HG03378 (cell line): ENCODE measurements at regions not wholly inside any gene's neighbourhood (a gene's known extent, or its start where the extent isn't known, plus 50 kb on each side); places are given as distances from the start of the nearest gene placed in this dataset.
"Not testable (repeated sequence)": the region's sequence is repeated elsewhere in the genome, so short reads cannot be mapped to it uniquely, and the experiment has no call there.

Experiments
- ATAC-seq: cut with Tn5 transposase; IDR thresholded peaks from one replicate; pipeline ENCODE4 v1.9.1; 2021; ENCODE audit warnings: mild to moderate bottlenecking, moderate library complexity; ENCODE audit not compliant: unreplicated experiment

DNA sequence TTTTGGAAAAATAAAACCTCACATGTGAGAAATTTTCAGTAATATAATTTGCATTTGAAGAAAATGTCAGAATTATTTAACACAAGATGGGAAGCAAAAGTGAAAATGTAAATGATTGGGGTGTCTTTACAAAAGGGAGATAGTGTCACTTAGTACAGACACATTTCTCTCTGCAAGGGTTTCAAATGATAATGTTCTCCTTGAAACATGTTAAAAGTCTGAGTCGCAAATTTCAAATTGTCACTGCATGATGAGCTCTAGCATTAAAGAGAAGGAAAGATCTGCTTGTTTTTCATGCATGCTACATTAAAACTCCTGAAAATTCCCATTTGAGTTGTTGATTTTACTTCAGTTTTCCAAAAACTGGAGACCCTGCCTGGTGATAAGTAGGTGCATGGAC, 122.0 kb upstream of the LDB2 start:
- no peak for ATAC-seq

DNA sequence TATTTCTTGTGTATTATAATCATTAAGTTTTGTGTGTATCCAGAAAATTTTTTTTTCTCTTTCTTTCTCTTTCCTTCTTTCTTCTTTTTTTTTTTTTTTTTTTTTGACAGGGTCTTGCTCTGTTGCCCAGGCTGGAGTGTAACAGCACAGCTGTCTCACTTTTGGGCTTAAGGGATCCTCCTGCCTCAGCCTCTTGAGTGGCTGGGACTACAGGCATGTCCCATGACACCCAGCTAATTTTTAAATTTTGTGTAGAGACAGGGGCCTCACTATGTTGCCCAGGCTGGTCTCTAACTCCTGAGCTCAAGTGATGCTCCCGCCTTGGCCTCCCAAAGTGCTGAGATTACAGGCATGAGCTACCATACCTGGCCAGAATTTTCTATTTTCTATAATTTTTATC, 120.2 kb upstream of the LDB2 start:
- ATAC-seq: not testable (repeated sequence)

DNA sequence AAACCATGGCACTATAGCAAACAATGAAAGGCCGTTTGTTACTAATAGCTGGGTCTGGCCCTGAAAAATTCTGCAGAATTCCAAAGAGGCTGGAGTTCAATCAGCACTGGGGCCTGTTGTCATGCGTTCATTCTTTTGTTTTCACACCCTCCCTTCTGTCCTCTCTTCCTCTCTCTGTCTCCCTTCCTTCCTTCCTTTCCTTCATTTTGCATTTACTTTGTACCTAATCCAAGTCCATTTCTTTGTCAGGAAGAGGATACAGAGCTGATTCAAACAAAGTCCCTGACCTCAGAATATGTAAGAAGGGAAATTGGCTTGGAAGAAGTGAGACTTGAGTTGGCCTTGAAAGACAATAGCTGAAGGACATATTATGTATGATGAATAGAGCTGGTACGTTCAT, 119.6 kb upstream of the LDB2 start:
- no peak for ATAC-seq

DNA sequence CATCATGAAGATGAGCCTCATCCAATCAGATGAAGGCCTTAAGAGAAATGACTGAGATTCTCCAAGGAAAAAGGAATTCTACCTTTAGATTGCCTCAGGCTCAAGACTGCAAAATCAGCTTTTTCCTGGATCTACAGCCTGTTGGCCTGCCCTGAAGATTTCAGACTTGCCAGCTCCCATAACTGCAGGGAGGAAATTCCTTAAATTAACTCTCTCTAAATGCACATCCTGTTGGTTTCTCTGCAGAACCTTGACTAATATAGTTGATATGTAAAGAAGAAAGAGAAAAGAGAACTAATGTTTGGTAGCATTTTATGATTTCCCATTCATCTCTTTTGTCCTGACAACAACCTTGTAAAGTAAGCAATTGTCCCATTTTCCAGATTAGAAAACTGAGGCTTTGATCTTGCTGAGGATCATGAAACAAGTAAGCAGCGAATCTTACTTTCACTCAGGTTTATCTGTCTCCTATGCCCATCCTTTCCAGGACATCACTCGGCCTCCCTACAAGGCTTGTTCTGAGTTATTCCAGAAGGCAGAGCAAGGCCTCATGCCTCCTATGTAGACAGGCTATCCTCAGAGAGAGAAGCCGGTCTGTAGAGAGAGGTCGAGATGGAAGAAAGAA, 115.0 kb upstream of the LDB2 start:
- no peak for ATAC-seq

DNA sequence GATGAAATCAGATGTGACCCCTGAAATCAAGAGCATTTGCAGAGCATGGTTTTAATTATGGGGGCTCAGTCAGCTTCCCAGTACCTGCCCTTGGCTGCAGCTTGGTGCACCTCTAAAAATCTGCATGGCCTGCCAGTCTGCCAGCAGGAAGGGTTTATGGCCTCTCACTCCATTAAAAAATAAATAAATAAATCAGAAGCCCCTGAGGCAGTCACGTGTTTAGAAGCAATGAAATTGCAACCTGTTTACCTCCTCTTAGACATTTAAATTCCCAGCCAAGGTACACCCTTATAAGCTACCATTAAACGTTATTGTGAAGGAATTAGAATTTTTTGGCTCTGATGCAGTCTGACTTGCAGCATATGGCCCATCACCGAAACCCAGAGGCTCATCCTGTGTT, 114.0 kb upstream of the LDB2 start:
- no peak for ATAC-seq

DNA sequence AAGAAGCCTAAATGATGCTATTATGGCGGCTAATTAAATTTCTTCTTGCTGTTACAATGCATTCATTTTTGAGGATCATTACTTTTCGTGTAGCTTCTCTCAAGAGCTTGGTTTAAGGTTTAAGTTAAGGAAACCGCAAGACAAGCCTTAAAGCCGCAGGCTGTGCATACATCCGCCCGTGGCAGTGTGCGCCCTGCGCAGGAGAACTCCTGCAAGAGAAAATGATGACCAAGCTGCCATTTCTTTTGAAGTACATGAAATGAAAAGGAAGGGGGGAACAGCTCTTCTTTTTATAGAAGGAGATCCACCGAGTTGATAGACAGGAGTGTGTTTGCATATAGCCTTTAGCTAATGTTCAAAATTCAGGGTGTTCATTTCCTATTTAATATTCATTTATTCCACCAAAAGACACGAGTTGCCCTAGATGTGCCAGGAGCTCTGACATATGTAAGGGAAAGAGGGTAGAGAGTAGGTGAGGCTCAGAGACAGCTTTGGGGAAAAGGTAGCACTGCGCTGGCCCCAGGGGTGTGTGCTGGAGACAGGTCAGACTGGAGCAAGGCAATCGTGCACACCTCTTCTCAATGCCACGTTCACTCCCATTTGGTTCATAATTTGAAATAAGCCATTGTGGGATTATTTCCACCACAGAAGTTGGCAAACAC, 112.1 kb upstream of the LDB2 start:
- no peak for ATAC-seq

DNA sequence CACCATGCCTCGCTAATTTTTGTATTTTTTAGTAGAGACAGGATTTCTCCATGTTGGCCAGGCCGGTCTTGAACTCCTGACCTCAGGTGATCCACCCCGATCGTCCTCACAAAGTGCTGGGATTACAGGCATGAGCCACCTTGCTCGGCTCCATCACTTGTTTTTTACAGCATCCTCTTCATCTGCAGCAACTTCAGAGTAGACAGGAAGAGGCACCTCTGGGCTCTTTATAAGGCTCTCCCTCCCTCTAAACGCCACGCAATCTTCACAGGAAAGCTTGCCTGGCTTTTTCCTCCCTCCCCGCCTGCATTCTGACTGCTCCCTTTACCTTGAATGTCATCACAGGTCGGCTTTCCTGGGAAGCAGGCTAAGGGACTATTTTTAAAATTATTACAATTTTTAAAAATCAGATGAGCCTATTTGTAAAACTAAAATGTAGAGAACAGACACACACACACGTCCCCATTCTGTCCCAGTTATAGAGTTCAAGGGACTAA, 111.5 kb upstream of the LDB2 start:
- no peak for ATAC-seq

DNA sequence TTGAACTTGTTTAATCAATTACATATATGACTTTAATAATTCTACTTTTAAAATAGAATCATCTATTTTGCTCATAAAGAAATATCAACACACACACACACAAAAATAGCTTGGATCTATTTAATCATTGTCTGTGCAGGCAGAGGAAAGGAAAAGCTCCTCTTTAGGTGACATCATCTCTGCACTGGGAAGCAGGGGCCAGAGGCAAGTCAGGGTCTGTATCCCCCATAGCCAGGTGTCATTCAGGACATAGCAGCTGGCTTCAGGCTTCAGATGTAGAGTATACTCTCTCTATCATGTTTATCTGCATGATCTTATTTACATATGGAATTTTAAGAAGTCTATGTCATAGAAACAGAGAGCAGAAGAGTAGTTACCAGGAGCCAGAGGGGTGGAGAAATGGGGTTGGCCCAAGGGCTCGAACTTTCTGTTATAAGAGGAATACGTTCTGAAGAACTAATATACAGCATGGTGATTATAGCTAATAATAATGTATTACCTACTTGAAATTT, 110.4 kb upstream of the LDB2 start:
- no peak for ATAC-seq

DNA sequence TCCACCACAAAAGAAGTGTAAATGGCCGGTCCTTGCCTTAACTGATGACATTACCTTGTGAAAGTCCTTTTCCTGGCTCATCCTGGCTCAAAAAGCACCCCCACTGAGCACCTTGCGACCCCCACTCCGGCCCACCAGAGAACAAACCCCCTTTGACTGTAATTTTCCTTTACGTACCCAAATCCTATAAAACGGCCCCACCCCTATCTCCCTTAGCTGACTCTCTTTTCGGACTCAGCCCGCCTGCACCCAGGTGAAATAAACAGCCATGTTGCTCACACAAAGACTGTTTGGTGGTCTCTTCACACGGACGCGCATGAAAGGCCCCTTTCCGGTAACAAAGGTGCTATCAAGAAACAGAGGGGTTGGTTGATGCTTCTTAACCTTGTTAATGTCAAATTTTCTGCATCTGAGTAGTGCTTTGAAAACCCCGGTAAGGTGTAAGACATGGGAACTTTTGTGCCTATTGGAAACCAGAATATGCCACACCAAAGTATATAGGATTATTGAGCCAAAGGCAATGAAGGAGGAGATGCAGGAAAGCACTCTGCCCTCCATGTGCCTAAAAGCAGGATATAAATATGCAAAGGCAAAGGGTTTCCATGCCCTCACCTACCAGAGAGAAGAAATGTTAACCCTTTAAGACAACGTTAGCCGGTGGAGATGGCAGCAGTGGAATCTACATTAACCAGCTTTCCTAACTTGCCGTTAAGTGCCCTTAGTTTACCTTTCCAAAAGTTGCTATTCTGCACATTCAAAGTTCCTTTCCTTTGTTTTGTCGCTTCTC, 105.4 kb upstream of the LDB2 start:
- ATAC-seq: not testable (repeated sequence)

DNA sequence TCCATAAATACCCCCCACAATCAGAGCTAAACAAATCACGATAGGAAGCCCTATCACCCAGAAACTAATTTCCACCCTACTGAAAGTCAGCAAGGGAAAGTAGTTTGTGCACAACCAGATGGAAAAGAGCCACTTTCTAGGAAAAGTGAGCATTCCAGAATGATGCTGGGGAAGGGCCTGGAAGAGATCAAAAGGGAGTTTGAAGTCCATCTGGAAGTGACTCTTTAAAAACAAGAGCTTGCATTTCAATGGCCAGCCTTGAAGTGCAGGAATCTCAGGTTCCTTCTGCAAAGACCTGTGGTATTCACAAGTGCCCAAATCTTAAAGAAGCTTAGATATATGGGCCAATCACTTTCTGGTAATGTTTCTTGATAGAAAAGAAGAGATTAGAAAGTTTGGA, 97.0 kb upstream of the LDB2 start:
- no peak for ATAC-seq

DNA sequence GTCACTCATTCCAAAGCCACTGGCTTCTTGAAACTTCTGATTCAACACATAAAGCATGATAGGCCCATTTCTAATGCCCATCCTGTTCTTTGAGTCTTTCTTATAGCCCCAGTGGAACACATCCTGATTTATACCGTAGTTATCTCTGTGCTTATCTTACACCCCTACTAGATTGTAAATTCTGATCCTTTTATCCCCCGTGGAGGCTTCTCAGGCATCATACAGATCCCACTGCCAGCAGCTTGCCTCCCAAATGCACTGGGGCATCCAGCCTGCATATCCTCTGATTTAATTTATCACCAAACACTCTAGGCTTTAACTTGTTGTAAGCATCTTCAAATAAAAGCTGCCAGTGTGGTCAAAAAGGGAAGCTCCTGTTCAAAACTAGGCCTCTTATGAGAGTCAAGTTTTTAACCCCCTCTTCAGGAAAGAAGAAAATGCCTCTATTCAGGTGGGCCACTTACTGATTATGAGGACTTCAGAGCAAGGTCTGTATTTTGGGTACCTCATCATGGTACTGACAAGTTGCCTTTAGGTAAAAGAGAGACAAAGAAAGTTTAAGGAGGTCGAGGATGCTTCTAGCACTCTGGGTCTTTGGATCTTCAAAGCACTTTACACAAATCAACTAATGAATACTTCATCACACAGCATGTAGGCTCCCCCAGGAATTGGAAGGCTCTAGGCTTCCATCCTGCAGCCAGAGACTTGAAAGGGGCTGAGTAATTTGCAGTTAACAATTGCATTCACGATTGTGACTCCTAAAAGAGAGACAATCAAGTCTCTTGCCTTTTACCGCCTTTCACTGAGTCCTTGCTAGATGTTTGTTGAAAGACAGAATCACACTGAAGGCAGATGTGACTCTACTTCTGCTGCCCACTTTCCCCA, 95.8 kb upstream of the LDB2 start:
- ATAC-seq: no peak

DNA sequence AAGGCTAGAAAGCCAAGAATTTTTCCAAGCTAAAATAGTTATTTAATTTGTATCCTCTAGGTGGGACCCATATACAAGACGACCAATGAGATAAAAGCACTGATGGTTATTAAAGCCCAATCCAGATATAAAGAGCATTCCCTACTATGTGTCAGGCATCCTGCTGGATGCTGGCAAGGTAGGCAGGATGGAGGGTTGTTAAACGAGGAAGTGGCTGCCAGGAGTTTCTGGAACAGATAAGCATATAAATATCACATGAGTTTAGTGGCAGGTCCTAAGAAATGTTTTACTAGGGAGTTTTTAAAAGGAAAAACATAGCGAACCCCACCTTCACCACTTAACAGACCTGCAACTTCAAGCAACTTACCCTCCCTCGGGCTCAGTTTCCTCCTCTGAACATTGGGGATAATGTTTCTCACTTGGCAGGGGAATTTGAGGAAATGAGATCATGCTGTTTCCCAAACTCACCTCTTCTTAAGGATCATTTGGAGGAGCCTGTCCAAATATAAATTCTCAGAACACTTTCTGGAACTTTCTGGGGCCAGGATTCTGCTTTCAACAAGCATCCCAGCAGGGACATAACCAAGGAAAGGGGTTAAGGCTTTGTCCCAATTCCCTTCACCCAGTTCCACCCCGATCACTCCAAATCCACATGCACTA, 94.3 kb upstream of the LDB2 start:
- ATAC-seq: no peak

DNA sequence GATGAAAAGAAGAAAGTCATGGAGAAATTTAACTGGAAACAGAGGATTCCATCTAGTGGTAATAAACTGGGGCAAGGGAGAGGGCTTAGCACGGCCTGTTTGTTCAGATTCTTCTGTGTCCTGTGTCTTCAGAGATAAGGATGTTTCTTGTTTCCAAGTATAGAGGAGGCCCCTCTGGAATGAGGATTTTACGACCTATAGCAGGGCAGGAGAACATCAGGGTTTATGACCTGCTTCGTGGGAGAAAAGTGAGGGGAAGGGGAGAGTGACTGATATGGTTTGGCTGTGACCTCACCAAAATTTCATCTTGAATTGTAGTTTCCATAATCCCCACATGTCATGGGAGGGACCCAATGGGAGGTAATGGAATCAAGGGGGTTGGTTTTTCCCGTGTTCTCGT, 93.0 kb upstream of the LDB2 start:
- ATAC-seq: no peak

DNA sequence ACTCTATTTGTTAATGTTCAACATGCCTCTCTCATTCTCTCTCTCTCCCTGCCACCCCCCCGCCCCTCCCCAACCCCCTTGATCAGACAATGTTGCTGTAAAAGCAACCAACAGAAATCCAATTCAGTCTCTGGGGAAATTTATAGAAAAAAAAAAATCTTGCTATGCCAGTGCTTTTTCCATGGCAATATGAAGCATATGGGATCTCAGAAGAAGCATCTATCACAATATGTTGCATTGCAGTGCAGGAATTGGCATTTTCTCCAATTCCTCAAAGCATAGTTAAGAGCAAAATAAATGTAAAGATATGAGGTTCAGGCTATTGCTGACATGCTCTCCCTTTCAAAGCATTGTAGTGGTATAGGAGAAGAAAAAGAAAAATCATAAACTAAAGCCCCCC, 90.9 kb upstream of the LDB2 start:
- no peak for ATAC-seq

DNA sequence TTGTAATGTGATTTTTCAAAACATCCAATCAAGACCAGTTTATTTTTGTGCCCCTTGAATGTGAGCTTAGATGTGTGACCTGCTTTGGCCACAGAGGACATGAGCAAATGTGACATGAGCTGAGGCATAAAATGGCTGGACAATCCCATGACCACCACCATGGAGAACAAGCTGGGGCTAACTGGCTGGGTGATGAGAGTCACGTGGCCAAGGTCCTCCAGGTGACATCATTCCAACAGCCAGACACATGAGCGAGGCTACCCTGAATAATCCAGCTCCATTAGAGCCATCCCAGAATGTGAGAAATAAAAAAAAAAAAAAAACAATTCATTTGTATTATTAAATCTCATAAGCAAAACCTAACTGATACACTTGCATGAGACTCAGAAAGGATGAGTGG, 90.4 kb upstream of the LDB2 start:
- ATAC-seq: no peak

DNA sequence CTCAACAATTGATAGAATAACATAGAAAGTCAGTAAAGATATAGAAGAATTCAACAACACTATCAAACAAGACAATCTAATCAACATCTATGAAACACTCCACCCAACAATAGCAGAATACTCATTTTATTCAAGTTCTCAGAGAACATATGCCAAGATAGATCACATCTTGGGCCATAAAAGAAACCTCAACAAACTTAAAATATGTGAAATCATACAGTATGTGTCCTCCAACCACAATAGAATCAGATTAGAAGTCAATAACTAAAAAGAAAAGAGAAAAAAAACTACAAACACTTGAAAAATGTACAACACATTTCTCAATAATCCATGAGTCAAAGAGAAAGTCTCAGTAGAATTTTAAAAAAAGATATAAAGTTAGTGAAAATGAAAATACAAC, 78.6 kb upstream of the LDB2 start:
- ATAC-seq: no peak

DNA sequence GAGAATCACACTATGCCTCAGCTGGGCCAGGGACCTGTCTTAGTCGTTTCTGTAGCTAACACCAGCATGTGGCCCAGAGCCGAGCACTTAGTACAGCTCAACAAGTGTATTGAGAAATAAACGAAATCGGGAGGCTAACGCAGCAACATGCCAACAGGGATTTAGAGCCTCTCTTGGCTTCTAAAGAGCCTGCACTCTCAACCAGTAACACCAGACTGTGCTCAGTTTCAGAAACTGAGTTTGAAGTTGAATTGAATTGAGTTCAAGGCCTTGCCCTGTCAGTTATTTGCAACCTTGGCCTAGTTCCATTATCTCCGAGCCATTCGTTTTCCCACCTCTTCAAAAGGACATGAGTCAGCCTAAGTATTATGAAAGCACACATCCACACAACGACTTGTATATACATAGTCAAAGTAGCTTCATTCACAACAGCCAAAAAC, 71.3 kb upstream of the LDB2 start:
- no peak for ATAC-seq

DNA sequence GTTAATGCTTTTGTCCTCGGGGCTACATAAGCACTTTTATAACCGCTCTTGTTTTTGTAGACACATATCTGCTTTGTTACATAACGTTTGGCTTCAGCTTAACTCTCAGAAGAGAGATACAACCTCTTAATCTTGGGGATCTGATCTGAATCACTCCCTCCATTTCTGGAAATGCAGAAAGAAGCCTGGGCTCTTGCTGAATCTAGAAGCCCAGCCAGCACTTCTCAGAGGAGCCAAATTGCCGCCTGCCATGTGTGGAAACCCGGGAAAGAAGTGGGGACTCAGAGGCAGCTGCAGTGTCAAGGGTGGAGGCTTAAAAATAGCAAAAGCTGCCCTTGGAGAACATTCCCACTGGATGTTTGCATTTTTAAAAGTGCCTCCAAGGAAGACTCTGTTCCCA, 69.3 kb upstream of the LDB2 start:
- no peak for ATAC-seq

DNA sequence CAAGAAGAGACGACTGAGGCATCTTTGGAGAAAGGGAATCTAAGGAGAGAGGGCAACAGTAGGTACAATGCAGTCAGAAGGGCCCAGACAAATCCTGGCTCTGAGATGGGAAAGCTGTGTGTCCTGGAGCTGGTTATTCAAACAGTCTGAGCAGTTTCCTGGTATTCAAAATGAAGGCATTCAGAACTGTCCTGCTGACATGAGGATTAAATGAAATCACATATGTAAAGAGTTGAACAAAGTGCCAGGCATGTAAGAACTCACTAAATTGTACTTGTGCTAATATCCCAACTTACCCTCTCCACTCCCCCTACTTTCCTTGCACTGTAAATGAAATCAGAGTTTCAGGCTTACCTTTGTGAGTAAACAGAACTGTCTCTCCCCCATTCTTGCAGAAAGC, 60.9 kb upstream of the LDB2 start:
- ATAC-seq: no peak

DNA sequence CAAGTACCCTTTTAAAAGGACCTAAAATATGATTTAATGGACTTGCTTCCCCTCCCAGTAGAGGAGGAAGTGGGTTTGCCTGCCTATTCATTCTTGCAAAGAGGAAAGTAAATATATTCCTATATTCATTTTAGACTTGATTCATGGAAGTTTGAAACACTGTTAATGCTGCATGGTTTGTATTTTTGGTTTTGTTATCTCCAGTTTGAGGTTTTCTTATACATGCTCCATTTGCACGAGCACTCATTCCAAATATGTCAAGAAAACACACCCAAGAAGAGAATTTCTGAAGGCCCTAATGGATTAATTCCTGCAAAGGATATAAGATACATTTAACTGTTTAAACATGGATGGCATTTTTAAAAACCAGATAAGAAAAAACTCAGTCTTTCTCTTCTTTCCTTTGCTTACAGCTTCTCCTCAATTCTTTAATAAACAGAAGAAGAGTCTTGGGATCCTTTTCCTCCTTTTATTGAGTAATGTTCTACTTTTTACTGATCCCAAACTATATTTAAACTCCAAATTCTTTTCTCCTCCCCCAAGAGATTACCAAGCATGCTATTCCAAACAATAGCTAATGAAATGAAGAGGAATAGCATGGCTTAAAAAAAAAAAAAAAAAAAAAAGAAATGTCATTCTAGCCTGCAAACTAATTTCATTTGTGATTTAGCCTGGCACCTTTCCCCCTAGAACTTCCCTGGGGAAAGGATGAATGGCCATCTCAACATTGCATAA, 54.6 kb upstream of the LDB2 start:
- ATAC-seq: no peak
